GM12892 (cell line): ENCODE measurements at regions not wholly inside any gene's neighbourhood (a gene's known extent, or its start where the extent isn't known, plus 50 kb on each side); places are given as distances from the start of the nearest gene placed in this dataset.

Experiments
- POLR2A ChIP-seq: IDR thresholded peaks from 2 replicates; pipeline ENCODE4 v1.6.1; 2011; ENCODE audit warnings: low read depth, low read length, control low read depth
- POLR2AphosphoS5 ChIP-seq: IDR thresholded peaks from 2 replicates; pipeline ENCODE4 v1.6.1; 2011; ENCODE audit warnings: low read depth, low read length, control low read depth

DNA sequence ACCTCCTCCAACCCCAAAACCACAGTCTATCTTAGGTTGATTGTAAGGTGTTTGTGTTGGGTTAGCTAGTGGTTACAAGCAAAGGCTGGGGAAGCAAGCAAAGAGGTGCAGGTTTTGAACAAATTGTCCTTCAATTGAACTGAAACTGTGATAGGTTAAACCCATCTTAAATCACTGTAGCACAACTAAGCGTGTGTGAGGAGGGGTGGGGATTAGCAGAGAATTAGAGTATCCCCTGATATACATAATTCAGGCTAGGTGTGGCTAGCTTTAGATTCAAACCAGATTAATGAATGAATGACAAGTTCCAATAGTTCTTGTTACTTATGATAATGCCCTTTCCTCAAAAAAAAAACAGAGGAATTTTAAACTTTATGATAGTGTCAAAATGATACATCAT, 191.0 kb upstream of the POF1B start:
- TF ChIP-seq POLR2AphosphoS5 (no peak), POLR2A (no peak)
